ENCODE measurements at regions not wholly inside any gene's neighbourhood (a gene's known extent, or its start where the extent isn't known, plus 50 kb on each side); places are given as distances from the start of the nearest gene placed in this dataset.

DNA sequence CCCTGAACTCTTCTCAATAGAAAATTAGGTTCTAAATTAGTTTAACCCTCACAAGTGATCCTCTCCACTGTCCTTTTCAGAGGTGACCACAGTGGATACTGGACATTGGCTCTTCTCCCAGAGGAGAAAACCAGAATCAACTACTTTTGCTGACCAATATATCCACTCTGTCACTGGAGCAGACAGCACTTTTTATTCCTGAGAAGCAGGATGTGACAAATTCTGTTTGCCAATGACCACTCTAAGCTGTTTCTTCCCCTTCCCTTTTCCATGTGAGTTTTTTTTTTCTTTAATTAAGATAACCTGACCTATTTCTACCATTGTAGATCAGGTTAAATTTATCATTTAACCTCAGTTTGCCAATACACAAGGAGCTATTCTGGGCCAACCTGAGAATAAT lies 79.7 kb upstream of the ZNF280D start:
- TF ChIP-seq, protein P1, sequence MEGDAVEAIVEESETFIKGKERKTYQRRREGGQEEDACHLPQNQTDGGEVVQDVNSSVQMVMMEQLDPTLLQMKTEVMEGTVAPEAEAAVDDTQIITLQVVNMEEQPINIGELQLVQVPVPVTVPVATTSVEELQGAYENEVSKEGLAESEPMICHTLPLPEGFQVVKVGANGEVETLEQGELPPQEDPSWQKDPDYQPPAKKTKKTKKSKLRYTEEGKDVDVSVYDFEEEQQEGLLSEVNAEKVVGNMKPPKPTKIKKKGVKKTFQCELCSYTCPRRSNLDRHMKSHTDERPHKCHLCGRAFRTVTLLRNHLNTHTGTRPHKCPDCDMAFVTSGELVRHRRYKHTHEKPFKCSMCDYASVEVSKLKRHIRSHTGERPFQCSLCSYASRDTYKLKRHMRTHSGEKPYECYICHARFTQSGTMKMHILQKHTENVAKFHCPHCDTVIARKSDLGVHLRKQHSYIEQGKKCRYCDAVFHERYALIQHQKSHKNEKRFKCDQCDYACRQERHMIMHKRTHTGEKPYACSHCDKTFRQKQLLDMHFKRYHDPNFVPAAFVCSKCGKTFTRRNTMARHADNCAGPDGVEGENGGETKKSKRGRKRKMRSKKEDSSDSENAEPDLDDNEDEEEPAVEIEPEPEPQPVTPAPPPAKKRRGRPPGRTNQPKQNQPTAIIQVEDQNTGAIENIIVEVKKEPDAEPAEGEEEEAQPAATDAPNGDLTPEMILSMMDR (IDR thresholded peaks at IDR 0.05): no peak
- TF ChIP-seq POLR2A (IDR thresholded peaks at IDR 0.05): no peak
